ENCODE measurements at regions not wholly inside any gene's neighbourhood (a gene's known extent, or its start where the extent isn't known, plus 50 kb on each side); places are given as distances from the start of the nearest gene placed in this dataset.

DNA sequence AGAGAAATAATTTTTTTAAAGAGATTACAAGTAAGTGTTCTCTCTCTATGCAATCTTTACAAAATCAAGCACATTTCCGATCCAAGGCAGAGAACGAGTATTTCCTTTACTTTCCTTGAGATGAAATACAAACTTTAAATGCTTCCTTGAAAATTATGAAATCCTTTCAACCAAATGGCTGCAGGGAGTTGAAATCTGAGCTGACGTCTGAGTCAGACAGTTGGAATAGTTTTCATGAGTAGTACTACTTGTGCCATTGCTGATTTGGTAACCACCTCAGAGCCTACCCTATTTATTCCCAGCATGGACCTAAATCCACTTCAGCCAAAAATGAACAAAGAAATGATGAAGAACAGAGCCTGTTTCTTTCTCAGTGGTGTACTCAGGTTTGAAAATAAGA lies 183.6 kb downstream of the GIPC2 start:
- no peaks in the 10 kb centered on the region for H3K27me3 ChIP-seq (ENCODE audit: control insufficient read depth, insufficient read depth, low read length)
- no peak overlapping the region for H3K4me3 ChIP-seq (ENCODE audit: low read depth, low read length)
- H3K36me3 ChIP-seq (ENCODE audit: control insufficient read depth, insufficient read depth, low read length): no peaks in the 10 kb centered on the region
- TF ChIP-seq, protein P1, sequence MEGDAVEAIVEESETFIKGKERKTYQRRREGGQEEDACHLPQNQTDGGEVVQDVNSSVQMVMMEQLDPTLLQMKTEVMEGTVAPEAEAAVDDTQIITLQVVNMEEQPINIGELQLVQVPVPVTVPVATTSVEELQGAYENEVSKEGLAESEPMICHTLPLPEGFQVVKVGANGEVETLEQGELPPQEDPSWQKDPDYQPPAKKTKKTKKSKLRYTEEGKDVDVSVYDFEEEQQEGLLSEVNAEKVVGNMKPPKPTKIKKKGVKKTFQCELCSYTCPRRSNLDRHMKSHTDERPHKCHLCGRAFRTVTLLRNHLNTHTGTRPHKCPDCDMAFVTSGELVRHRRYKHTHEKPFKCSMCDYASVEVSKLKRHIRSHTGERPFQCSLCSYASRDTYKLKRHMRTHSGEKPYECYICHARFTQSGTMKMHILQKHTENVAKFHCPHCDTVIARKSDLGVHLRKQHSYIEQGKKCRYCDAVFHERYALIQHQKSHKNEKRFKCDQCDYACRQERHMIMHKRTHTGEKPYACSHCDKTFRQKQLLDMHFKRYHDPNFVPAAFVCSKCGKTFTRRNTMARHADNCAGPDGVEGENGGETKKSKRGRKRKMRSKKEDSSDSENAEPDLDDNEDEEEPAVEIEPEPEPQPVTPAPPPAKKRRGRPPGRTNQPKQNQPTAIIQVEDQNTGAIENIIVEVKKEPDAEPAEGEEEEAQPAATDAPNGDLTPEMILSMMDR (IDR thresholded peaks at IDR 0.05; ENCODE audit: insufficient read depth, low read length, poor library complexity, severe bottlenecking): no peak
- no peak for DNase-seq (ENCODE audit: low read depth)

DNA sequence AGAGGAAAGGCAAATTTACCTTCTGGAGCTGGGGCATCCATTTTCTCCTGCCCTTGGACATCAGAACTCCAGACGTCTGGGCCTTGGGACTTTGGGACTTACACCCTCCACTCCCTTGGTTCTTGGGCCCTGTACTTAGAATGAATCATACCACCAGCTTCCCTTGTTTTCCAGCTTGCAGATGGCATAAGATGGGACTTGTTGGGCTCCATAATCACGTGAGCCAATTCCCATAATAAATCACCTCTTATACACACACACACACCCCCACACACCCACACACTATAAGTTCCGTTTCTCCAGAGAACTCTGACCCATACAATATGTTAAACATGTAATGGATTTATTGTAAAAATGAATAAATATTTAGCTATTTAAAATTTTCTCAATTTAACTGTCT lies 185.7 kb downstream of the GIPC2 start:
- TF ChIP-seq, protein P1 (IDR thresholded peaks at IDR 0.05; ENCODE audit: insufficient read depth, low read length, poor library complexity, severe bottlenecking): no peak
- no peaks in the 10 kb centered on the region for H3K27me3 ChIP-seq (ENCODE audit: control insufficient read depth, insufficient read depth, low read length)
- H3K4me3 ChIP-seq (ENCODE audit: low read depth, low read length): no peak overlapping the region
- no peaks in the 10 kb centered on the region for H3K36me3 ChIP-seq (ENCODE audit: control insufficient read depth, insufficient read depth, low read length)
- DNase-seq (ENCODE audit: low read depth): no peak

DNA sequence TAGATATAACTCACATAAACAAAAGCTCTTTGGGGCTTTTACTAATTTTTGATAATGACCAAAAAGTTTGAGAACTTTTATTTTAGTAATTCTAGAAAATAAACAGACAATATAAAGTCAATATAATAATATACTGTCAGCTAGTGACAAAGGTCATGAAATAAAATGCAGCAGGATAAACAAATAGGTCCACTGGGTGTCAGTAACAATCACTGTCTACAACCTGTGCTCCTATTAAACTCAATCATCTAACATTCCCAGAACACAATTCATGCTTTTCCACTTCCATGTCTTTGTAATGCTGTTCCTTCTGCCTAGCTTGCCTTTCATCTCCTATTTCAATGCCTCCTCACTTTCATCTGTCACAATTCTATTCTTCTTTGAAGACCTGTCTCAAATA lies 186.1 kb downstream of the GIPC2 start:
- no peaks in the 10 kb centered on the region for H3K36me3 ChIP-seq (ENCODE audit: control insufficient read depth, insufficient read depth, low read length)
- no peaks in the 10 kb centered on the region for H3K27me3 ChIP-seq (ENCODE audit: control insufficient read depth, insufficient read depth, low read length)
- no peak overlapping the region for H3K4me3 ChIP-seq (ENCODE audit: low read depth, low read length)
- TF ChIP-seq, protein P1 (IDR thresholded peaks at IDR 0.05; ENCODE audit: insufficient read depth, low read length, poor library complexity, severe bottlenecking): no peak
- DNase-seq (ENCODE audit: low read depth): no peak

DNA sequence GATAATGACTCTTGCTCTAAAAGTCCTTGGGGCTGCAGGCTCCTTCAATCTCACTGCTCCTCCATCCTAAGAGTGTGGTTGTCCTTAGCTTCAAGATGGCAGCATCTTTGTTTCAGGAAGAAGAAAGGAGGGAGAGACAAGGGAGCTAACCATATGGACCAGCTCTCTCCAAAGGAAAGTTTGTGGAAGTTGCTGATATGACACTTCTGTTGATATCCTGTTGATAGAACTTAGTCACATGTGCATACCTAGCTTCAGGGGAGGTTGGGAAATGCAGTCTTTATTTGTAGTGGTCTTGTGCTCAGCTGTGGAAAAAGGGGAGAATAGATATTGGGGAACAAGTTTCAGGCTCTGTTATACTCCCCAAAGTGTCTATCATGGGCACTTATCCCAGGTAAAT lies 186.9 kb downstream of the GIPC2 start:
- DNase-seq (ENCODE audit: low read depth): no peak
- Histone ChIP-seq H3K4me3 (ENCODE audit: low read depth, low read length) (no peak overlapping the region), H3K36me3 (ENCODE audit: control insufficient read depth, insufficient read depth, low read length) (no peaks in the 10 kb centered on the region), H3K27me3 (ENCODE audit: control insufficient read depth, insufficient read depth, low read length) (no peaks in the 10 kb centered on the region)
- TF ChIP-seq, protein P1 (IDR thresholded peaks at IDR 0.05; ENCODE audit: insufficient read depth, low read length, poor library complexity, severe bottlenecking): no peak

DNA sequence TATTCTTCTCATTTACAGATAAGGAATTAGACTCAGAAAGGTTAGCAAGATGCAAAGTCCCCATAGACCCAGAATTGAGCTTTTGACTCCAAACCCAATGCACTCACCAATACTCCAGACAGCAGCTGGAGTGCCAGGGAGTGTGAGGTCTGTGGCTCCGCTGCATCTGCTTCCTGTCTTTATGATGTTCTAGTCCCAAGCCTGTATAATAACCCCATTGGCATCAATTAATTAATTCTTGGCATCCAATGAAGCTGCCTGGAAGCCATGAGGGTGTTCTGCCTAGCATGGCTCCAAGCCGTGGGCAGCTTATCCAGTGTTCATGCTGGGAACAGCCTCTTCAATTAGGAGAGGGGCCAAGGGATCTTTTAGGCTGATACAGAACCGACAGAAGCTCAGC lies 188.7 kb downstream of the GIPC2 start:
- no peak for DNase-seq (ENCODE audit: low read depth)
- TF ChIP-seq, protein P1 (IDR thresholded peaks at IDR 0.05; ENCODE audit: insufficient read depth, low read length, poor library complexity, severe bottlenecking): no peak

DNA sequence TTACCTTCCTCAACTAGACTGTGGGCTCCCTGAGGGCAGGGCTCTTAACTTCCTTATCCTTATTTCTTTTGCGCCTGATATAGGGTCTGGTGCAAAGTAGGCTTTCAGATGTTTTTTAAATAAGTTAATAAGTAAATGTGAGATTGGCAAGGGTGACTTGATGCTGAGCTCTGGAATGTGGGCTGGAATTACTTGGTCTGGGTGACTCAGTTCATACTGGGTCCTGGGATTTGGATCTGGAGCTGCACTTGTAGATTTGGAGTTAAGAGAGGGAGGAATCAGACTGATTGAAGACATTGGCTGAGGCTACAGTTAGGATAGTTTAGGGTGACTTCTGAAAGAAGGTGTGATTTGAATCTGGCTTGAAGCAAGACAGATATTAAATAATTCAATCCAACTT lies 190.9 kb downstream of the GIPC2 start:
- DNase-seq (ENCODE audit: low read depth): no peak
- H3K36me3 ChIP-seq (ENCODE audit: control insufficient read depth, insufficient read depth, low read length): no peaks in the 10 kb centered on the region
- no peaks in the 10 kb centered on the region for H3K27me3 ChIP-seq (ENCODE audit: control insufficient read depth, insufficient read depth, low read length)
- TF ChIP-seq, protein P1 (IDR thresholded peaks at IDR 0.05; ENCODE audit: insufficient read depth, low read length, poor library complexity, severe bottlenecking): no peak
- H3K4me3 ChIP-seq (ENCODE audit: low read depth, low read length): no peak overlapping the region

More for the DNA sequence above, 188.7 kb downstream of the GIPC2 start:
- no peaks in the 10 kb centered on the region for H3K36me3 ChIP-seq (ENCODE audit: control insufficient read depth, insufficient read depth, low read length)
- no peaks in the 10 kb centered on the region for H3K27me3 ChIP-seq (ENCODE audit: control insufficient read depth, insufficient read depth, low read length)
- no peak overlapping the region for H3K4me3 ChIP-seq (ENCODE audit: low read depth, low read length)
